DND-41 (cell line): ENCODE measurements at regions not wholly inside any gene's neighbourhood (a gene's known extent, or its start where the extent isn't known, plus 50 kb on each side); places are given as distances from the start of the nearest gene placed in this dataset.

Experiments
- ATAC-seq: fragments of 200-7000 bp; cut with Tn5 transposase; 3 replicates; pipeline ENCODE4 v1.9.1; 2021; ENCODE audit warnings: low read depth; ENCODE audit not compliant: insufficient read depth
- DNase-seq: peaks from one replicate; pipeline ENCODE4 v3.0.0-alpha.2; 2020
- H2AFZ ChIP-seq: 2 replicates; pipeline ENCODE4 v1.6.0; 2012; ENCODE audit warnings: low read depth, low read length
- H3K27ac ChIP-seq: 2 replicates; pipeline ENCODE4 v1.5.1; 2012; ENCODE audit warnings: low read length, inconsistent platforms
- H3K27me3 ChIP-seq: fragments of 200-600 bp; sonication (generic); 2 replicates; pipeline ENCODE4 v1.6.0; 2012; ENCODE audit warnings: low read length, mild to moderate bottlenecking, inconsistent platforms; ENCODE audit not compliant: insufficient read depth, poor library complexity
- H3K36me3 ChIP-seq: 2 replicates; pipeline ENCODE4 v1.5.1; 2012; ENCODE audit warnings: low read length, inconsistent platforms; ENCODE audit not compliant: insufficient read depth
- H3K4me1 ChIP-seq: 2 replicates; pipeline ENCODE4 v1.5.1; 2012; ENCODE audit warnings: mild to moderate bottlenecking, low read length; ENCODE audit not compliant: insufficient read depth
- H3K4me2 ChIP-seq: 2 replicates; pipeline ENCODE4 v1.6.0; 2012; ENCODE audit warnings: mild to moderate bottlenecking, moderate library complexity, low read length, inconsistent platforms; ENCODE audit not compliant: insufficient read depth
- H3K4me3 ChIP-seq, 2 experiments: fragments of 200-600 bp in 1 of 2; shearing (Covaris generic) in 1 of 2; 2 replicates each; pipeline ENCODE4 v1.5.1; 2012 to 2016; ENCODE audit warnings: inconsistent platforms in 2 of 2, low read length in 2 of 2, mild to moderate bottlenecking in 2 of 2, low read depth in 1 of 2, moderate library complexity in 1 of 2
- H3K79me2 ChIP-seq: 2 replicates; pipeline ENCODE4 v1.6.0; 2012; ENCODE audit warnings: low read length, inconsistent platforms; ENCODE audit not compliant: insufficient read depth
- H3K9ac ChIP-seq: 2 replicates; pipeline ENCODE4 v1.6.0; 2012; ENCODE audit warnings: low read depth, mild to moderate bottlenecking, inconsistent platforms, low read length, moderate library complexity
- H3K9me3 ChIP-seq: 2 replicates; pipeline ENCODE4 v1.5.1; 2012; ENCODE audit warnings: low read length, moderate library complexity, mild to moderate bottlenecking, inconsistent platforms; ENCODE audit not compliant: insufficient read depth, severe bottlenecking
- H4K20me1 ChIP-seq: 2 replicates; pipeline ENCODE4 v1.6.0; 2012; ENCODE audit warnings: low read length; ENCODE audit not compliant: insufficient read depth
- CTCF ChIP-seq: IDR thresholded peaks from 2 replicates; pipeline ENCODE4 v1.5.1; 2012; ENCODE audit warnings: borderline replicate concordance, low read length, moderate library complexity, mild to moderate bottlenecking; ENCODE audit not compliant: poor library complexity, severe bottlenecking; ENCODE audit errors: extremely low read depth
- EZH2 ChIP-seq: IDR thresholded peaks from 3 replicates; pipeline ENCODE4 v1.6.1; 2012; ENCODE audit warnings: borderline replicate concordance, low read depth, mild to moderate bottlenecking, moderate library complexity, low read length, inconsistent platforms; ENCODE audit not compliant: severe bottlenecking

DNA sequence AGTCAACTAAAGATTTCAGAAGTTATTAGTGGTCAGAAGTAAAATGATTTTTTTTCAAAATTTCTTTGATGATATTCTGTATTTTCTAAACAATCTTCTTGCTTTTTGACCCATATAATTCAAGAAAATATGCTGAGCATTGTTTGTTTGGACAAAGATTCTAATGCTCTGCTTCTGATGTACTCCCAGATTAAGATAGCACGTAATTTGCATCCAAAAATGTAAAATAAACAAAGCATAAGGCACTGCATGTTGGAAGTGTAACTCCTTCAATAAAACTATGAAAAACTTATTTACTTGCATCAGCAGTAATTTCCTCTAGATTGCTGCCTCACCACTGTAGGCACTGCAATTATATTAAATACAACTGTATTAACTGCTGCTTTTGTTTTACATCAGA lies 1054.1 kb downstream of the TTLL7 start:
- no peak for ATAC-seq

GRCh38 chr1:82934074-82934473 lies 1064.9 kb downstream of the TTLL7 start:
- no peaks in the 10 kb centered on the region for H4K20me1 ChIP-seq
- H2AFZ ChIP-seq: no peak overlapping the region
- no peak overlapping the region for H3K4me3 ChIP-seq
- H3K4me2 ChIP-seq: no peak overlapping the region
- no peak overlapping the region for H3K9ac ChIP-seq
- no peak for ATAC-seq
- DNase-seq: no peak
- H3K36me3 ChIP-seq: no peaks in the 10 kb centered on the region
- no peak overlapping the region for H3K27ac ChIP-seq
- TF ChIP-seq CTCF (no peak), EZH2 (no peak)
- no peaks in the 10 kb centered on the region for H3K79me2 ChIP-seq
- no peaks in the 10 kb centered on the region for H3K4me1 ChIP-seq
- H3K9me3 ChIP-seq: no peaks in the 10 kb centered on the region
- H3K27me3 ChIP-seq: no peaks in the 10 kb centered on the region

More for the DNA sequence above, 1054.1 kb downstream of the TTLL7 start:
- no peaks in the 10 kb centered on the region for H4K20me1 ChIP-seq
- no peaks in the 10 kb centered on the region for H3K9me3 ChIP-seq
- no peaks in the 10 kb centered on the region for H3K36me3 ChIP-seq
- no peak overlapping the region for H3K9ac ChIP-seq
- no peak for TF ChIP-seq CTCF
- TF ChIP-seq EZH2: no peak
- H3K27me3 ChIP-seq: no peaks in the 10 kb centered on the region
- no peak for DNase-seq
- H3K79me2 ChIP-seq: no peaks in the 10 kb centered on the region
- H3K27ac ChIP-seq: no peak overlapping the region
- H3K4me2 ChIP-seq: no peak overlapping the region
- H3K4me3 ChIP-seq: no peak overlapping the region
- no peak overlapping the region for H2AFZ ChIP-seq
- no peaks in the 10 kb centered on the region for H3K4me1 ChIP-seq

GRCh38 chr1:82932727-82933126 lies 1066.2 kb downstream of the TTLL7 start:
- Histone ChIP-seq H3K4me2 (no peak overlapping the region), H3K9me3 (no peaks in the 10 kb centered on the region), H3K27me3 (no peaks in the 10 kb centered on the region), H3K4me1 (no peaks in the 10 kb centered on the region), H4K20me1 (no peaks in the 10 kb centered on the region), H3K27ac (no peak overlapping the region), H2AFZ (no peak overlapping the region), H3K79me2 (no peaks in the 10 kb centered on the region), H3K4me3 (no peak overlapping the region), H3K9ac (no peak overlapping the region), H3K36me3 (no peaks in the 10 kb centered on the region)
- no peak for DNase-seq
- ATAC-seq: no peak
- TF ChIP-seq CTCF (no peak), EZH2 (no peak)

- Histone ChIP-seq H3K79me2 (no peaks in the 10 kb centered on the region), H2AFZ (no peak overlapping the region), H3K4me2 (no peak overlapping the region), H4K20me1 (no peaks in the 10 kb centered on the region), H3K4me1 (no peaks in the 10 kb centered on the region), H3K27ac (no peak overlapping the region), H3K36me3 (no peaks in the 10 kb centered on the region), H3K4me3 (no peak overlapping the region), H3K9me3 (no peaks in the 10 kb centered on the region), H3K9ac (no peak overlapping the region), H3K27me3 (no peaks in the 10 kb centered on the region)
- ATAC-seq: no peak
- TF ChIP-seq CTCF (no peak), EZH2 (no peak)
- DNase-seq: no peak
Measured at GRCh38 chr1:82932207-82932606, 1066.7 kb downstream of the TTLL7 start.
